Islet of Langerhans (tissue), 1 donor: ENCODE measurements at regions not wholly inside any gene's neighbourhood (a gene's known extent, or its start where the extent isn't known, plus 50 kb on each side); places are given as distances from the start of the nearest gene placed in this dataset.
"Not testable (repeated sequence)": the region's sequence is repeated elsewhere in the genome, so short reads cannot be mapped to it uniquely, and the experiment has no call there.

Experiments used
- FAIRE-seq: peaks from one replicate; lab custom pipeline; 2011; peaks lifted over from hg19 to GRCh38; lab: Jason Lieb, UNC

- no peak for FAIRE-seq
Measured at GRCh38 chr5:113652161-113652560, 138.7 kb downstream of the YTHDC2 start.

- FAIRE-seq = no peak
Measured at GRCh38 chr5:113654828-113655227, 141.3 kb downstream of the YTHDC2 start.

GRCh38 chr5:113660206-113660605 is 146.7 kb downstream of the YTHDC2 start:
- FAIRE-seq = no peak

GRCh38 chr5:113660706-113661250 is 147.3 kb downstream of the YTHDC2 start:
- FAIRE-seq = no peak

- FAIRE-seq = no peak
Measured at GRCh38 chr5:113663879-113664541, 150.5 kb downstream of the YTHDC2 start.

- no peak for FAIRE-seq
Measured at GRCh38 chr5:113673041-113673440, 159.5 kb downstream of the YTHDC2 start.

- FAIRE-seq = no peak
Measured at GRCh38 chr5:113675166-113675565, 161.7 kb downstream of the YTHDC2 start.

GRCh38 chr5:113678202-113678601 is 164.7 kb downstream of the YTHDC2 start:
- no peak for FAIRE-seq

GRCh38 chr5:113678924-113679575 is 165.6 kb downstream of the YTHDC2 start:
- no peak for FAIRE-seq

- no peak for FAIRE-seq
Measured at GRCh38 chr5:113680534-113680933, 167.0 kb downstream of the YTHDC2 start.

- FAIRE-seq = no peak
Measured at GRCh38 chr5:113682497-113683136, 169.1 kb downstream of the YTHDC2 start.

GRCh38 chr5:113683211-113683610 is 169.7 kb downstream of the YTHDC2 start:
- FAIRE-seq = no peak

GRCh38 chr5:113686599-113686998 is 173.1 kb downstream of the YTHDC2 start:
- FAIRE-seq = no peak

- no peak for FAIRE-seq
Measured at GRCh38 chr5:113689647-113690046, 176.2 kb downstream of the YTHDC2 start.

- no peak for FAIRE-seq
Measured at GRCh38 chr5:113692466-113692865, 179.0 kb downstream of the YTHDC2 start.

GRCh38 chr5:113692891-113693457 is 179.5 kb downstream of the YTHDC2 start:
- no peak for FAIRE-seq

GRCh38 chr5:113693701-113694100 is 180.2 kb downstream of the YTHDC2 start:
- FAIRE-seq = no peak

- FAIRE-seq = no peak
Measured at GRCh38 chr5:113694576-113694975, 181.1 kb downstream of the YTHDC2 start.

- no peak for FAIRE-seq
Measured at GRCh38 chr5:113703266-113703665, 189.8 kb downstream of the YTHDC2 start.

GRCh38 chr5:113705657-113706056 is 192.2 kb downstream of the YTHDC2 start:
- FAIRE-seq = no peak

GRCh38 chr5:113713051-113713450 is 199.6 kb downstream of the YTHDC2 start:
- no peak for FAIRE-seq

GRCh38 chr5:113715921-113716320 is 202.4 kb downstream of the YTHDC2 start:
- FAIRE-seq = not testable (repeated sequence)

GRCh38 chr5:113719549-113719948 is 206.1 kb downstream of the YTHDC2 start:
- no peak for FAIRE-seq
